Fibroblast of villous mesenchyme (primary cell): ENCODE measurements at regions not wholly inside any gene's neighbourhood (a gene's known extent, or its start where the extent isn't known, plus 50 kb on each side); places are given as distances from the start of the nearest gene placed in this dataset.

Experiments
- DNase-seq: peaks from one replicate; pipeline ENCODE4 v3.0.0-alpha.2; 2010; ENCODE audit warnings: low read depth
- H3K4me3 ChIP-seq: 2 replicates; pipeline ENCODE4 v1.5.1; 2011; ENCODE audit warnings: low read depth, mild to moderate bottlenecking, low read length
- CTCF ChIP-seq: IDR thresholded peaks from 2 replicates; pipeline ENCODE4 v1.5.1; 2012; ENCODE audit warnings: low read depth, mild to moderate bottlenecking, low read length; ENCODE audit not compliant: insufficient read depth

- no peak for DNase-seq
- TF ChIP-seq CTCF = no peak
- H3K4me3 ChIP-seq = no peak overlapping the region
Measured at GRCh38 chr13:67855741-67856238, 625.7 kb upstream of the PCDH9 start.

- TF ChIP-seq CTCF = no peak
- no peak for DNase-seq
- no peak overlapping the region for H3K4me3 ChIP-seq
Measured at GRCh38 chr13:67854990-67855389, 624.9 kb upstream of the PCDH9 start.

- no peak for TF ChIP-seq CTCF
- no peak overlapping the region for H3K4me3 ChIP-seq
- DNase-seq = no peak
Measured at GRCh38 chr13:67844574-67844973, 614.4 kb upstream of the PCDH9 start.

- no peak overlapping the region for H3K4me3 ChIP-seq
- no peak for DNase-seq
- TF ChIP-seq CTCF = no peak
Measured at GRCh38 chr13:67841071-67841470, 610.9 kb upstream of the PCDH9 start.

GRCh38 chr13:67833564-67833963 is 603.4 kb upstream of the PCDH9 start:
- no peak overlapping the region for H3K4me3 ChIP-seq
- no peak for TF ChIP-seq CTCF
- DNase-seq = no peak

GRCh38 chr13:67829641-67830040 is 599.5 kb upstream of the PCDH9 start:
- TF ChIP-seq CTCF = no peak
- H3K4me3 ChIP-seq = no peak overlapping the region
- DNase-seq = no peak

- no peak for TF ChIP-seq CTCF
- H3K4me3 ChIP-seq = no peak overlapping the region
- no peak for DNase-seq
Measured at GRCh38 chr13:67827992-67828391, 597.9 kb upstream of the PCDH9 start.
